ENCODE measurements at regions not wholly inside any gene's neighbourhood (a gene's known extent, or its start where the extent isn't known, plus 50 kb on each side); places are given as distances from the start of the nearest gene placed in this dataset.
"Not testable (repeated sequence)": the region's sequence is repeated elsewhere in the genome, so short reads cannot be mapped to it uniquely, and the experiment has no call there.

GRCh38 chr17:21595086-21595485, 97.2 kb upstream of the KCNJ18 start:
- H3K4me3 ChIP-seq (ENCODE audit: control insufficient read depth, low read depth, low read length) = no peak overlapping the region
- no peak for TF ChIP-seq CTCF (conservative IDR thresholded peaks at IDR 0.05; ENCODE audit: control insufficient read depth, insufficient read depth, low read depth, low read length)
- DNase-seq (ENCODE audit: low read depth) = no peak

- H3K4me3 ChIP-seq (ENCODE audit: control insufficient read depth, low read depth, low read length) = no peak overlapping the region
- TF ChIP-seq CTCF (conservative IDR thresholded peaks at IDR 0.05; ENCODE audit: control insufficient read depth, insufficient read depth, low read depth, low read length) = no peak
- DNase-seq (ENCODE audit: low read depth) = no peak
Measured at GRCh38 chr17:21602176-21602575, 90.1 kb upstream of the KCNJ18 start.

- H3K4me3 ChIP-seq (ENCODE audit: control insufficient read depth, low read depth, low read length); DNase-seq (ENCODE audit: low read depth): not testable (repeated sequence)
Measured at GRCh38 chr17:21603292-21603691, 89.0 kb upstream of the KCNJ18 start.

GRCh38 chr17:21611443-21611842, 80.9 kb upstream of the KCNJ18 start:
- H3K4me3 ChIP-seq (ENCODE audit: control insufficient read depth, low read depth, low read length) = not testable (repeated sequence)

GRCh38 chr17:21612123-21613070, 79.9 kb upstream of the KCNJ18 start:
- DNase-seq (ENCODE audit: low read depth); H3K4me3 ChIP-seq (ENCODE audit: control insufficient read depth, low read depth, low read length): not testable (repeated sequence)

More at GRCh38 chr17:21611443-21611842, 80.9 kb upstream of the KCNJ18 start:
- DNase-seq (ENCODE audit: low read depth) = not testable (repeated sequence)

- H3K4me3 ChIP-seq (ENCODE audit: control insufficient read depth, low read depth, low read length) = no peak overlapping the region
- DNase-seq (ENCODE audit: low read depth) = no peak
- TF ChIP-seq CTCF (conservative IDR thresholded peaks at IDR 0.05; ENCODE audit: control insufficient read depth, insufficient read depth, low read depth, low read length) = no peak
Measured at GRCh38 chr17:21613071-21613429, 79.3 kb upstream of the KCNJ18 start.

GRCh38 chr17:21626987-21627386, 65.3 kb upstream of the KCNJ18 start:
- DNase-seq (ENCODE audit: low read depth) = not testable (repeated sequence)

More at GRCh38 chr17:21626987-21627386, 65.3 kb upstream of the KCNJ18 start:
- H3K4me3 ChIP-seq (ENCODE audit: control insufficient read depth, low read depth, low read length) = not testable (repeated sequence)

Measured in fibroblast of mammary gland (primary cell).